Activated B cell treated with CpG ODN at 0.5 μM for 24 hours (primary cell): ENCODE measurements at regions not wholly inside any gene's neighbourhood (a gene's known extent, or its start where the extent isn't known, plus 50 kb on each side); places are given as distances from the start of the nearest gene placed in this dataset.
"Not testable (repeated sequence)": the region's sequence is repeated elsewhere in the genome, so short reads cannot be mapped to it uniquely, and the experiment has no call there.

ENCODE experiments used
- ATAC-seq: fragments of 200-7000 bp; cut with Tn5 transposase; one replicate; pipeline ENCODE4 v1.10.0; 2021; ENCODE audit warnings: low read depth, mild to moderate bottlenecking, moderate library complexity
- CTCF ChIA-PET: fragments of 350-600 bp; sonication (Branson Sonifier 250); formaldehyde crosslinking; loops from one replicate; lab custom pipeline; 2021; ENCODE audit warnings: antibody characterized with exemption; lab: Charles Lee
- POLR2A ChIA-PET: fragments of 350-600 bp; sonication (Branson Sonifier 250); formaldehyde crosslinking; loops from one replicate; lab custom pipeline; 2021; ENCODE audit warnings: antibody characterized with exemption; lab: Charles Lee
- DNase-seq: peaks from one replicate; pipeline ENCODE4 v3.0.0; 2022
- H3K27ac Mint-ChIP-seq: one replicate; pipeline ENCODE4 v1.8.0; 2020; ENCODE audit warnings: mixed read lengths
- H3K27me3 Mint-ChIP-seq: one replicate; pipeline ENCODE4 v1.8.0; 2021; ENCODE audit warnings: mixed read lengths
- H3K36me3 Mint-ChIP-seq: one replicate; pipeline ENCODE4 v1.8.0; 2021; ENCODE audit warnings: low read depth, mixed read lengths
- H3K4me1 Mint-ChIP-seq: one replicate; pipeline ENCODE4 v1.8.0; 2021; ENCODE audit warnings: mixed read lengths
- H3K4me3 Mint-ChIP-seq: one replicate; pipeline ENCODE4 v1.8.0; 2020; ENCODE audit warnings: mild to moderate bottlenecking, mixed read lengths
- H3K9me3 Mint-ChIP-seq: one replicate; pipeline ENCODE4 v1.8.0; 2020; ENCODE audit warnings: mixed read lengths
- intact Hi-C: fragments of 100-400 bp; cut with micrococcal nuclease; formaldehyde crosslinking; loops from one replicate; pipeline ENCODE4 v1.15.1; 2024
- TF ChIP-seq, protein P1 (sequence below): fragments of 200-600 bp; IDR thresholded peaks from one replicate; pipeline ENCODE4 v1.8.0; 2022; ENCODE audit warnings: antibody characterized with exemption, mild to moderate bottlenecking

DNA sequence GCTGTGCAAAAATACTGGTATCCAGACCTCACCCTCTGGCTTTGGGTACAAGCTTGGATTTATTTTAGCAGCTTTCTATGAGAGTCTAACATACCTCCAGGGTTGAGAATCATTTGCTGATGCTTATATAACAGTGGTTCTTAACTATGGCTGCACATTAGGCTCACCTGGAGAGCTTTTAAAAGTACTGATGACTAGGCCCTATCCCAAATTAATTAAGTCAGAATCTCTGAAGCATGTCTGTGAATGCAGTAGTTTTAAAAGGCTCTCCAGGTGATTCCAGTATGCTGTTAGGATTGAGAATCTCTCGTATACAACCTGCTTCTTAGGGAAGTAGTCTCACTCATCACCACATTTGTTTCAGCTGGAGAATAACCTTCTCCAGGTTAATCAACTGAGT, 99.2 kb downstream of the PDHA2 start:
- no peak for DNase-seq
- H3K27me3 Mint-ChIP-seq: no peaks in the 10 kb centered on the region
- no peak overlapping the region for H3K27ac Mint-ChIP-seq
- H3K36me3 Mint-ChIP-seq: no peaks in the 10 kb centered on the region
- ATAC-seq: no peak
- no peak overlapping the region for H3K4me3 Mint-ChIP-seq
- H3K4me1 Mint-ChIP-seq: no peaks in the 10 kb centered on the region
- peaks cover 3% of the 10 kb centered on the region for H3K9me3 Mint-ChIP-seq
- intact Hi-C loops: no loop called here
- ChIA-PET POLR2A (no interaction called here), CTCF (no interaction called here)
- TF ChIP-seq, protein P1, sequence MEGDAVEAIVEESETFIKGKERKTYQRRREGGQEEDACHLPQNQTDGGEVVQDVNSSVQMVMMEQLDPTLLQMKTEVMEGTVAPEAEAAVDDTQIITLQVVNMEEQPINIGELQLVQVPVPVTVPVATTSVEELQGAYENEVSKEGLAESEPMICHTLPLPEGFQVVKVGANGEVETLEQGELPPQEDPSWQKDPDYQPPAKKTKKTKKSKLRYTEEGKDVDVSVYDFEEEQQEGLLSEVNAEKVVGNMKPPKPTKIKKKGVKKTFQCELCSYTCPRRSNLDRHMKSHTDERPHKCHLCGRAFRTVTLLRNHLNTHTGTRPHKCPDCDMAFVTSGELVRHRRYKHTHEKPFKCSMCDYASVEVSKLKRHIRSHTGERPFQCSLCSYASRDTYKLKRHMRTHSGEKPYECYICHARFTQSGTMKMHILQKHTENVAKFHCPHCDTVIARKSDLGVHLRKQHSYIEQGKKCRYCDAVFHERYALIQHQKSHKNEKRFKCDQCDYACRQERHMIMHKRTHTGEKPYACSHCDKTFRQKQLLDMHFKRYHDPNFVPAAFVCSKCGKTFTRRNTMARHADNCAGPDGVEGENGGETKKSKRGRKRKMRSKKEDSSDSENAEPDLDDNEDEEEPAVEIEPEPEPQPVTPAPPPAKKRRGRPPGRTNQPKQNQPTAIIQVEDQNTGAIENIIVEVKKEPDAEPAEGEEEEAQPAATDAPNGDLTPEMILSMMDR: no peak

DNA sequence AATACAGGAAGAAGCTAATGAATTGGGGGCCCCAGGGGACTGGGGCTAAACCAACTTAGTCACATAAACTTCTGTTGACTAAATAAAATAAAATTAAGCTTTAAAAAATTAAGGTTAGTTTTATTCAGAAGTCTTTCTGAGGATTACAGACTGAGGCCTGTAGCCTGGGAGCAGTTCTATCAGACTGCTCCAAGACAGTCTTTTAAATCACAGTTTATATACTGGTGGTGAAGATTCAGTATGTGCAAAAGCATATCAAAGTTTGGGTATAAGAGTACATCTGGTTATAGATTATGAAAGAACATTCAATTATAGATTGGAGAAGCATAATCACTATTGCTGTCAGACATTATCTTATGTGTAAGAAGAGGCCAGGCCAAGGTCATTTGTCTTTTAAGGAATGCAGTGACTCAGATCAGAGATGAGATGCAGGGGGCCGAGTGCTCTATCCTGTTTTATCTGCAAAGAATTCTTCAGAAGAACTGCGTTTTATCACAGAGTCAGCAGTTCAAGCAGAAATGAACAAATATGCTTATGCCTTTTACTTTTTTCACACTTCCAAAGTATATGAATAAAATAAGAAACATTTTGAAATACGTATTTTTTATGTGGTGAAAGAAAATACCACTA, 109.4 kb downstream of the PDHA2 start:
- TF ChIP-seq, protein P1: no peak
- Mint-ChIP-seq H3K27ac (no peak overlapping the region), H3K36me3 (no peaks in the 10 kb centered on the region), H3K27me3 (no peaks in the 10 kb centered on the region), H3K4me3 (no peak overlapping the region), H3K9me3 (no peaks in the 10 kb centered on the region), H3K4me1 (no peaks in the 10 kb centered on the region)
- ChIA-PET CTCF (no interaction called here), POLR2A (no interaction called here)
- DNase-seq (no peak), ATAC-seq (no peak)
- intact Hi-C loops: no loop called here

DNA sequence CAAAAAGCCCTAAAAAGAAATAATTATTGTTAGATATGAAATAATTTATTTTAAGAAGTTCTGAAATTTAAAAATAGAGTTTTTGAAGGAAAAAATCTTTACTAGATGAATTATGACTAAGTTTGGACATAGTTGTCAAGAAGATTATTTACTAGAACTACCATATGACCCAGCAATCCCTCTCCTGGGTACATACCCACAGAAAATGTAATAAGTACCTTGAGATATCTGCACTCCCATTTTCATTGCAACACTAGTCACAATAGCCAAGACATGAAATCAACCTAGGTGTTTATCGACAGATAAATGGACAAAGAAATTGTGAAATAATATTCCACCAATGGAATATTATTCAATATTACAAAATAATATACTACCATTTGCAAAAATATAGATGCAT, 109.9 kb downstream of the PDHA2 start:
- TF ChIP-seq, protein P1: no peak
- no peaks in the 10 kb centered on the region for H3K36me3 Mint-ChIP-seq
- no peaks in the 10 kb centered on the region for H3K9me3 Mint-ChIP-seq
- no peak for ATAC-seq
- no peak overlapping the region for H3K4me3 Mint-ChIP-seq
- no peaks in the 10 kb centered on the region for H3K4me1 Mint-ChIP-seq
- CTCF ChIA-PET: no interaction called here
- H3K27ac Mint-ChIP-seq: no peak overlapping the region
- POLR2A ChIA-PET: no interaction called here
- intact Hi-C loops: no loop called here
- DNase-seq: no peak
- no peaks in the 10 kb centered on the region for H3K27me3 Mint-ChIP-seq

DNA sequence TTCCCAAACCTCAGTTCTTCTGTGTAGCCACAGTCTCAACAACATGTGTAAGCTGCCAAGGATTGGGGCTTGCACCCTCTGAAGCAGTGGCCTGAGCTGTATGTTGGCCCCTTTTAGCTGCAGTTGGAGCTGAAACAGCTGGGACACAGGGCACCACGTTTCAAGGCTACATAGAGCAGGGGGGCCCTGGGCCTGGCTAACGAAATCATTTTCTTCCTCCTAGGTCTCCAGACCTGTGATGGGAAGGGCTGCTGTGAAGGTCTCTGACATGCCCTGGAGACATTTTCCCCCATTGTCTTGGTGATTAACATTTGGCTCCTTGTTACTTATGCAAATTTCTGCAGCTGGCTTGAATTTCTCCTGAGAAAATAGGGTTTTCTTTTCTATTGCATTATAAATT, 112.6 kb downstream of the PDHA2 start:
- H3K9me3 Mint-ChIP-seq, ATAC-seq, intact Hi-C loops, POLR2A ChIA-PET, CTCF ChIA-PET, H3K27me3 Mint-ChIP-seq, H3K4me3 Mint-ChIP-seq, DNase-seq, H3K27ac Mint-ChIP-seq, H3K4me1 Mint-ChIP-seq, H3K36me3 Mint-ChIP-seq: not testable (repeated sequence)

DNA sequence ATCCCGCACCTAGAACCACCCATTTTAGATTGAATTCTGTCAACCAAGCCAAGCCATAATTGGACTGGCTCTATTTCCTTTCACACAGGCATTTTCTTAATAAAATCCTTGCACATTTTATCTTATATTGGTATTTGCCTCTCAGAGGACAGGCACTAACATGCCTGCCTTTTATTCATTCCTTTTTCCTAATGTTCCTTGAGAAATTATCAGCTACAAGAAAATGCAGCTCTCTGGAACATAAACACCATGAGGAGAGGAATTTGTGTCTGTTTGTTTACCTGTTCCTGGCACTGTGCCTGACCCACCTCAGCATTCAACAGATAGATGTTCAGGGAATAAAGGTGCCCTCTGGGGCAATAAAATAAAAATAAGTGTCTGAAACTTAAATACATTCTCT, 116.2 kb downstream of the PDHA2 start:
- intact Hi-C loops: no loop called here
- no peak overlapping the region for H3K27ac Mint-ChIP-seq
- ChIA-PET CTCF (no interaction called here), POLR2A (no interaction called here)
- no peaks in the 10 kb centered on the region for H3K9me3 Mint-ChIP-seq
- no peak overlapping the region for H3K4me3 Mint-ChIP-seq
- ATAC-seq (no peak), DNase-seq (no peak)
- no peaks in the 10 kb centered on the region for H3K4me1 Mint-ChIP-seq
- TF ChIP-seq, protein P1: no peak
- no peaks in the 10 kb centered on the region for H3K36me3 Mint-ChIP-seq
- H3K27me3 Mint-ChIP-seq: no peaks in the 10 kb centered on the region

DNA sequence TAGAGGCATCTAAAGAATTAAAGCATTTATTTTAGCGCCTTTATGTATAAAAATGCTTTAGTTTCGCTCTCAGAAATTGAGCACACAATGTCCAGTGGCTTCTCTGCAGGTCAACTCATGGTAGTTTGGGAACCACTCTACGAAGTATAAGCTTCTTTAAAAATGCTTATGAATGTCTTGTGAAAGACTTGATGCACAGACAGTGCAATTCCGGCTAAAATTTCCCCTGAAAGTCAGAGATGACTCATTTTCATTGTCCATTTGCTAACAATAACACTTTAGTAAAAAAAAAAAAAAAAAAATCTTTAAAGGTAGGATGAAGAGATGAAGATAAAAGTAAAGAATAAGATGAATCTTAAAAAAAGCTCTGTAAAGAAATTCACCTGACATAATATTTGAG, 117.2 kb downstream of the PDHA2 start:
- intact Hi-C loops: no loop called here
- Mint-ChIP-seq H3K9me3 (no peaks in the 10 kb centered on the region), H3K4me3 (no peak overlapping the region), H3K36me3 (no peaks in the 10 kb centered on the region), H3K27ac (no peak overlapping the region), H3K27me3 (no peaks in the 10 kb centered on the region), H3K4me1 (no peaks in the 10 kb centered on the region)
- ChIA-PET POLR2A (no interaction called here), CTCF (no interaction called here)
- TF ChIP-seq, protein P1: no peak
- ATAC-seq: no peak
- DNase-seq: no peak
